Motor neuron (in vitro differentiated cells): ENCODE measurements at regions not wholly inside any gene's neighbourhood (a gene's known extent, or its start where the extent isn't known, plus 50 kb on each side); places are given as distances from the start of the nearest gene placed in this dataset.
"Not testable (repeated sequence)": the region's sequence is repeated elsewhere in the genome, so short reads cannot be mapped to it uniquely, and the experiment has no call there.

Experiments
- ATAC-seq, 8 experiments: fragments of 200-7000 bp; cut with Tn5 transposase; replicated peaks in 6 of 8; 2 replicates each; pipeline ENCODE4 v1.8.0; 2021; ENCODE audit warnings: mild to moderate bottlenecking in 8 of 8, moderate library complexity in 8 of 8
- H3K27ac ChIP-seq, 2 donors: fragments of 250-450 bp; sonication (Bioruptor Pico); 2 replicates each; pipeline ENCODE4 v1.9.0; 2021; ENCODE audit warnings: antibody characterized with exemption in 2 of 2, mild to moderate bottlenecking in 2 of 2, moderate library complexity in 1 of 2
- H3K4me1 ChIP-seq, 2 donors: fragments of 250-450 bp; sonication (Bioruptor Pico); replicated peaks in 1 of 2; 2 replicates each; pipeline ENCODE4 v1.6.1; 2021; ENCODE audit warnings: antibody characterized with exemption in 2 of 2, mild to moderate bottlenecking in 2 of 2, moderate library complexity in 1 of 2
- H3K4me3 ChIP-seq, 5 donors: fragments of 250-450 bp; sonication (Bioruptor Pico); 2 replicates each; pipeline ENCODE4 v1.9.0; 2021; ENCODE audit warnings: antibody characterized with exemption in 5 of 5, mild to moderate bottlenecking in 5 of 5, moderate library complexity in 4 of 5
- WGBS, 10 experiments: fragments of 450-650 bp; shearing (Covaris generic); methylation state at CpG; one replicate each; pipeline ENCODE4 v1.0.0; 2022; 5-methylcytosine and 5-hydroxymethylcytosine counted together
- in situ Hi-C, 9 experiments: fragments of 400-800 bp; cut with MboI; loops; one replicate each; pipeline ENCODE4 v1.15.0; 2021; ENCODE audit warnings: low sequenced_read_pairs in 9 of 9, low pct_unique_long_range_greater_than_20kb in 2 of 9; ENCODE audit not compliant: unreplicated experiment in 9 of 9

- no peak overlapping the region for H3K27ac ChIP-seq
- in situ Hi-C loops, result no loop called here
- no peak for ATAC-seq
- H3K4me3 ChIP-seq, result no peak overlapping the region
- H3K4me1 ChIP-seq, result no peaks in the 10 kb centered on the region
- 55 to 100% (median 81%) methylated on average over 1 to 5 of the region's 5 CpGs; no CpG with 5 or more reads in 1 of the 10 experiments for WGBS, 10 experiments
Observed at GRCh38 chr5:56299212-56299611, 66.1 kb upstream of the ANKRD55 start.

GRCh38 chr5:56298336-56299090, 65.4 kb upstream of the ANKRD55 start:
- 39 to 97% (median 84%) methylated on average over 1 to 7 of the region's 8 CpGs; no CpG with 5 or more reads in 2 of the 10 experiments for WGBS, 10 experiments
- Histone ChIP-seq H3K27ac (no peak overlapping the region), H3K4me3 (no peak overlapping the region), H3K4me1 (no peaks in the 10 kb centered on the region)
- no peak for ATAC-seq
- in situ Hi-C loops, result no loop called here

GRCh38 chr5:56297851-56298250, 64.7 kb upstream of the ANKRD55 start:
- Histone ChIP-seq H3K4me3 (no peak overlapping the region), H3K27ac (no peak overlapping the region), H3K4me1 (no peaks in the 10 kb centered on the region)
- 0 to 100% (median 80%) methylated on average over 1 to 2 of the region's 2 CpGs; no CpG with 5 or more reads in 1 of the 10 experiments for WGBS, 10 experiments
- in situ Hi-C loops, result no loop called here
- no peak for ATAC-seq

GRCh38 chr5:56295311-56295710, 62.2 kb upstream of the ANKRD55 start:
- WGBS, 10 experiments, result 90 to 100% methylated on average over 2 of the region's 23 CpGs; no CpG with 5 or more reads in 8 of the 10 experiments
- ATAC-seq, in situ Hi-C loops, H3K4me3 ChIP-seq, H3K27ac ChIP-seq, H3K4me1 ChIP-seq: not testable (repeated sequence)

- 17 to 100% (median 83%) methylated on average over 1 to 2 of the region's 2 CpGs; no CpG with 5 or more reads in 1 of the 10 experiments for WGBS, 10 experiments
- in situ Hi-C loops, result no loop called here
- no peaks in the 10 kb centered on the region for H3K4me1 ChIP-seq
- H3K27ac ChIP-seq, result no peak overlapping the region
- no peak for ATAC-seq
- no peak overlapping the region for H3K4me3 ChIP-seq
Observed at GRCh38 chr5:56294354-56294753, 61.2 kb upstream of the ANKRD55 start.

- H3K27ac ChIP-seq, in situ Hi-C loops, H3K4me3 ChIP-seq, ATAC-seq, H3K4me1 ChIP-seq: not testable (repeated sequence)
- no CpG with 5 or more reads among the region's 2 CpGs for WGBS, 10 experiments
Observed at GRCh38 chr5:56292874-56293273, 59.7 kb upstream of the ANKRD55 start.

- WGBS, 10 experiments, result 22 to 100% (median 75%) methylated on average over 1 to 3 of the region's 3 CpGs
- no peak for ATAC-seq
- Histone ChIP-seq H3K4me1 (no peaks in the 10 kb centered on the region), H3K4me3 (no peak overlapping the region), H3K27ac (no peak overlapping the region)
- in situ Hi-C loops, result no loop called here
Observed at GRCh38 chr5:56291661-56292374, 58.7 kb upstream of the ANKRD55 start.

GRCh38 chr5:56291079-56291643, 58.0 kb upstream of the ANKRD55 start:
- 83 to 100% (median 100%) methylated on average over 1 of the region's 1 CpG; no CpG with 5 or more reads in 1 of the 10 experiments for WGBS, 10 experiments
- no peaks in the 10 kb centered on the region for H3K4me1 ChIP-seq
- ATAC-seq, result no peak
- no peak overlapping the region for H3K4me3 ChIP-seq
- no peak overlapping the region for H3K27ac ChIP-seq
- in situ Hi-C loops, result no loop called here

GRCh38 chr5:56290378-56291078, 57.4 kb upstream of the ANKRD55 start:
- no peak overlapping the region for H3K4me3 ChIP-seq
- ATAC-seq, result no peak
- in situ Hi-C loops, result no loop called here
- no peaks in the 10 kb centered on the region for H3K4me1 ChIP-seq
- WGBS, 10 experiments, result 17 to 92% (median 74%) methylated on average over 1 to 4 of the region's 4 CpGs
- no peak overlapping the region for H3K27ac ChIP-seq

- no peak for ATAC-seq
- in situ Hi-C loops, result no loop called here
- Histone ChIP-seq H3K27ac (no peak overlapping the region), H3K4me1 (no peaks in the 10 kb centered on the region), H3K4me3 (no peak overlapping the region)
Observed at GRCh38 chr5:56289602-56289987, 56.5 kb upstream of the ANKRD55 start.

GRCh38 chr5:56288873-56289601, 55.9 kb upstream of the ANKRD55 start:
- no peak for ATAC-seq
- in situ Hi-C loops, result no loop called here
- Histone ChIP-seq H3K27ac (no peak overlapping the region), H3K4me3 (no peak overlapping the region), H3K4me1 (no peaks in the 10 kb centered on the region)
- WGBS, 10 experiments, result 42 to 100% (median 73%) methylated on average over 1 to 4 of the region's 4 CpGs; no CpG with 5 or more reads in 1 of the 10 experiments

GRCh38 chr5:56286015-56286884, 53.1 kb upstream of the ANKRD55 start:
- no peak overlapping the region for H3K4me3 ChIP-seq
- 0 to 100% (median 94%) methylated on average over 1 to 2 of the region's 2 CpGs for WGBS, 10 experiments
- no peak for ATAC-seq
- no peak overlapping the region for H3K27ac ChIP-seq
- in situ Hi-C loops, result no loop called here
- H3K4me1 ChIP-seq, result no peaks in the 10 kb centered on the region
